HEK293T (cell line): ENCODE measurements at regions not wholly inside any gene's neighbourhood (a gene's known extent, or its start where the extent isn't known, plus 50 kb on each side); places are given as distances from the start of the nearest gene placed in this dataset.

Experiments used
- CTCF ChIA-PET: fragments of 350-600 bp; formaldehyde crosslinking; extraction: SDS; loops from one replicate; lab custom pipeline; 2021; ENCODE audit warnings: antibody characterized with exemption, inconsistent platforms; lab: Yijun Ruan, JAX
- POLR2A ChIA-PET: fragments of 350-600 bp; formaldehyde crosslinking; extraction: SDS; loops from one replicate; lab custom pipeline; 2020; ENCODE audit warnings: antibody characterized with exemption, inconsistent platforms; lab: Yijun Ruan, JAX
- DNase-seq: peaks from one replicate; pipeline ENCODE4 v3.0.0; 2012; ENCODE audit warnings: mixed read lengths; ENCODE audit errors: extremely low spot score
- ARNT ChIP-seq: fragments of 450-650 bp; IDR thresholded peaks from 2 replicates; pipeline ENCODE4 v1.6.1; 2017; ENCODE audit warnings: mild to moderate bottlenecking
- BHLHE40 ChIP-seq: fragments of 450-650 bp; IDR thresholded peaks from 2 replicates; pipeline ENCODE4 v1.6.1; 2016; ENCODE audit warnings: mild to moderate bottlenecking, moderate library complexity, borderline replicate concordance
- CTBP1 ChIP-seq: fragments of 450-650 bp; IDR thresholded peaks from 2 replicates; pipeline ENCODE4 v1.6.1; 2016; ENCODE audit warnings: borderline replicate concordance
- ELF4 ChIP-seq: fragments of 450-650 bp; IDR thresholded peaks from 2 replicates; pipeline ENCODE4 v1.6.1; 2017; ENCODE audit warnings: antibody characterized with exemption
- FOXA1 ChIP-seq: fragments of 450-650 bp; IDR thresholded peaks from 2 replicates; pipeline ENCODE4 v1.6.1; 2016; ENCODE audit warnings: mild to moderate bottlenecking
- FOXK2 ChIP-seq: fragments of 450-650 bp; IDR thresholded peaks from 2 replicates; pipeline ENCODE4 v1.6.1; 2016; ENCODE audit warnings: mild to moderate bottlenecking
- FOXM1 ChIP-seq: fragments of 450-650 bp; IDR thresholded peaks from 2 replicates; pipeline ENCODE4 v1.6.1; 2017; ENCODE audit warnings: mild to moderate bottlenecking, borderline replicate concordance
- HDGF ChIP-seq: fragments of 450-650 bp; IDR thresholded peaks from 2 replicates; pipeline ENCODE4 v1.6.1; 2017; ENCODE audit warnings: antibody characterized with exemption, borderline replicate concordance
- L3MBTL2 ChIP-seq: fragments of 450-650 bp; conservative IDR thresholded peaks from 2 replicates; pipeline ENCODE4 v1.6.1; 2016; ENCODE audit warnings: mild to moderate bottlenecking
- LEF1 ChIP-seq: fragments of 450-650 bp; IDR thresholded peaks from 2 replicates; pipeline ENCODE4 v1.6.1; 2017; ENCODE audit warnings: mild to moderate bottlenecking, borderline replicate concordance
- NFRKB ChIP-seq: fragments of 450-650 bp; IDR thresholded peaks from 2 replicates; pipeline ENCODE4 v1.6.1; 2016; ENCODE audit warnings: mild to moderate bottlenecking, moderate library complexity
- PKNOX1 ChIP-seq: fragments of 450-650 bp; IDR thresholded peaks from 2 replicates; pipeline ENCODE4 v1.6.1; 2016
- SP1 ChIP-seq: fragments of 450-650 bp; IDR thresholded peaks from 2 replicates; pipeline ENCODE4 v1.6.1; 2017
- SUZ12 ChIP-seq: fragments of 450-650 bp; IDR thresholded peaks from 2 replicates; pipeline ENCODE4 v1.6.1; 2016; ENCODE audit warnings: mild to moderate bottlenecking
- TARDBP ChIP-seq: fragments of 450-650 bp; IDR thresholded peaks from 2 replicates; pipeline ENCODE4 v1.6.1; 2016
- ZNF384 ChIP-seq: fragments of 450-650 bp; IDR thresholded peaks from 2 replicates; pipeline ENCODE4 v1.6.1; 2016

- CTCF ChIA-PET, result no interaction called here
- TF ChIP-seq ARNT, result no peak
- no peak for TF ChIP-seq FOXK2
- TF ChIP-seq ELF4, result no peak
- TF ChIP-seq SP1, result no peak
- no peak for TF ChIP-seq ZNF384
- TF ChIP-seq FOXA1, result no peak
- TF ChIP-seq HDGF, result no peak
- TF ChIP-seq PKNOX1, result no peak
- TF ChIP-seq NFRKB, result no peak
- no peak for TF ChIP-seq LEF1
- TF ChIP-seq FOXM1, result no peak
- TF ChIP-seq L3MBTL2, result no peak
- TF ChIP-seq TARDBP, result no peak
- TF ChIP-seq SUZ12, result no peak
- TF ChIP-seq CTBP1, result no peak
- no peak for TF ChIP-seq BHLHE40
- POLR2A ChIA-PET, result no interaction called here
- DNase-seq, result no peak
Measured at GRCh38 chr10:29826221-29826620, 191.4 kb upstream of the SVIL start.

GRCh38 chr10:29823553-29824080 is 188.8 kb upstream of the SVIL start:
- ChIA-PET POLR2A (no interaction called here), CTCF (interaction anchor here (0.6 kb wide), 1 partner anchor 288 kb away, joined by 3 read pairs; no protein-coding TSS in a partner anchor)
- no peak for DNase-seq
- TF ChIP-seq ZNF384 (no peak), FOXK2 (no peak), TARDBP (no peak), LEF1 (no peak), FOXM1 (no peak), NFRKB (no peak), HDGF (no peak), BHLHE40 (no peak), PKNOX1 (no peak), ARNT (no peak), FOXA1 (no peak)

GRCh38 chr10:29820890-29821461 is 186.2 kb upstream of the SVIL start:
- ChIA-PET POLR2A (no interaction called here), CTCF (interaction anchor here (0.5 to 0.6 kb wide), 2 partner anchors 86 to 588 kb away, joined by 4 read pairs; no protein-coding TSS in a partner anchor)
- no peak for TF ChIP-seq ARNT
- TF ChIP-seq FOXM1, result no peak
- TF ChIP-seq BHLHE40, result no peak
- no peak for TF ChIP-seq SUZ12
- no peak for TF ChIP-seq ZNF384
- no peak for TF ChIP-seq TARDBP
- no peak for TF ChIP-seq HDGF
- no peak for TF ChIP-seq LEF1
- TF ChIP-seq CTBP1, result no peak
- TF ChIP-seq NFRKB, result no peak
- no peak for TF ChIP-seq FOXK2
- no peak for TF ChIP-seq ELF4
- no peak for TF ChIP-seq PKNOX1
- TF ChIP-seq FOXA1, result no peak
- no peak for TF ChIP-seq L3MBTL2
- no peak for TF ChIP-seq SP1
- DNase-seq, result no peak

GRCh38 chr10:29816801-29817558 is 182.2 kb upstream of the SVIL start:
- TF ChIP-seq FOXA1 (no peak), LEF1 (no peak), FOXK2 (no peak)
- CTCF ChIA-PET, result interaction anchor here (1.0 kb wide), 1 partner anchor 41 kb away, joined by 4 read pairs; no protein-coding TSS in a partner anchor
- POLR2A ChIA-PET, result no interaction called here
- no peak for DNase-seq

GRCh38 chr10:29815572-29815971 is 180.8 kb upstream of the SVIL start:
- POLR2A ChIA-PET, result no interaction called here
- DNase-seq, result no peak
- CTCF ChIA-PET, result no interaction called here
- no peak for TF ChIP-seq NFRKB
- TF ChIP-seq PKNOX1, result no peak
- no peak for TF ChIP-seq SP1
- TF ChIP-seq ZNF384, result no peak
- TF ChIP-seq ELF4, result no peak
- TF ChIP-seq SUZ12, result no peak
- TF ChIP-seq ARNT, result no peak
- TF ChIP-seq FOXM1, result no peak
- no peak for TF ChIP-seq FOXK2
